ENCODE measurements at regions not wholly inside any gene's neighbourhood (a gene's known extent, or its start where the extent isn't known, plus 50 kb on each side); places are given as distances from the start of the nearest gene placed in this dataset.
"Not testable (repeated sequence)": the region's sequence is repeated elsewhere in the genome, so short reads cannot be mapped to it uniquely, and the experiment has no call there.

DNA sequence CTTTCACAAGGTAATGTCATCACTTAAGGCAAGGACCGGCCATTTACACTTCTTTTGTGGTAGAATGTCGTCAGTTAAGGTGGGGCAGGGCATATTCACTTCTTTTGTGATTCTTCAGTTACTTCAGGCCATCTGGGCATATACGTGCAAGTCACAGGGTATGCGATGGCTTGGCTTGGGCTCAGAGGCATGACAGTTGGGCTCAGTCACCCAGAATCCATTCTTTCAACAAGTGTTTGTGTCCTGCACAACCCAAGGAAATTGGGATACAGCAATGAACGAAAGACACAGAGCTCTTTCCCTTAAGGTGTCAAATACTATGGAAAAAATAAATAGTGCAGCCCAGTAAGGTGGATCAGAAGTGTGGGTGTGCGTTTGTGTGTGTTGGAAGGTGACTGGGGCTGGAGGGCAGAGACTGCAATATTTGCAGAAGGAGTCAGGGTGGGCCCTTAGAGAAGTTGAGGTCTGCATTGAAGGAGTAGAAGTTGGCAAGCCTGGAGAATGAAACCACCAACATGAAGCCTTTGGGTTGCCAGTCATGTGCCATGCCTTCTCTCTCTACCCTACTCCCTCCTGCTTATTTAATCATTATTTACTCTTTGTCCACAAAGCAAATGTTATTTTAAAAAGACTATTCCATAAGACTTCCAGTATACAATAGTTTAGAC, 222.8 kb upstream of the PRKCQ start:
- DNase-seq, result no peak

DNA sequence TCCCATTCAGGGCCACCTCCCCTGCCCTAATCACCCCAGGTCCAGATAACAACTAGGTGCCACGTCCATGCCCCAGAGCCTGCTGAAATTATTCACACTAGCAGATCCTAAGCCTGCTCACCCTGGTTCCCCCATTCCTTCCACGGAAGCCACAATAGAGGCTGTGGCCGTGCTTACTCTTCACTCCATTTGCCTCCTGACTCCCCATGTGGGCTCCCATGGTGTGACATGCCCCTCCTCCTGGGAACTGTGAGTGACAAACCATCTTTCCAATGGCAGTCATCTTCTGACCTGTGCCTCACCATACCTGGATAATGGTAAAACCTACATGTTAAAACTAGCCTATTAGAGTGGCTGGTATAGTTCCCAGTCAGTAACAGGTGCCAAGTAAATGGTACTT, 216.2 kb upstream of the PRKCQ start:
- DNase-seq, result no peak

DNA sequence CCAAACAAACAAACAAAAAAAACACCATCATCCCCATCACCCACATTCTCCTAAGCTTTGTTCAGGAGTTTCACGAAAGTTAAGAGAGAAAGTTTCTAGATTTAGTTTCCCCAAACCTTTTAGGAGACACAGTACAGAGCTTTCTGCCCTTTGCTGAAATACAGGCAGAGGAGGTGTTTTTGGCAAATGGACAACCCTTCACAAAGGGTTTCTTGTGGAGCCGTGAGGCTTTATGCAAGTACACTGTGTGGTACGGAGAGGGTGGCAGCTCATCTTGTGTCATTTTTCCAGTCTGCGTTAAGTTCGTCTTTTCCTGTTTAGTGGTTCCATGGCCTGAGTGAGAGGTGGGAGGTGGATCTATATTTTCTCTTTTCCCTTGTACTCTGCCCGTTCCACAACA, 215.5 kb upstream of the PRKCQ start:
- no peak for DNase-seq

DNA sequence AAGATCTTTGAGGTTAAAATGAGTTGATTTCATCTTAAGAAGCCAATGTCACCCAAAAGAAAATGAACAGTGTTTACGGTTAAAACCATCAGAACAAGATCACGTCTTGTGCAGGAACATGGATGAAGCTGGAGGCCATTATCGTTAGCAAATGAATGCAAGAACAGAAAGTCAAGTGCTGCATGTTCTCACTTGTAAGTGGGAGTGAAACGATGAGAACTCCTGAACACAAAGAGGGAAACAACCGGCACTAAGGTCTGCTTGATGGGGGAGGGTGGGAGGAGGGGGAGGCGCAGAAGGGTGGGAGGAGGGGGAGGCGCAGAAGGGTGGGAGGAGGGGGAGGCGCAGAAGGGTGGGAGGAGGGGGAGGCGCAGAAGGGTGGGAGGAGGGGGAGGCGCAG, 214.8 kb upstream of the PRKCQ start:
- not testable (repeated sequence) for DNase-seq

DNA sequence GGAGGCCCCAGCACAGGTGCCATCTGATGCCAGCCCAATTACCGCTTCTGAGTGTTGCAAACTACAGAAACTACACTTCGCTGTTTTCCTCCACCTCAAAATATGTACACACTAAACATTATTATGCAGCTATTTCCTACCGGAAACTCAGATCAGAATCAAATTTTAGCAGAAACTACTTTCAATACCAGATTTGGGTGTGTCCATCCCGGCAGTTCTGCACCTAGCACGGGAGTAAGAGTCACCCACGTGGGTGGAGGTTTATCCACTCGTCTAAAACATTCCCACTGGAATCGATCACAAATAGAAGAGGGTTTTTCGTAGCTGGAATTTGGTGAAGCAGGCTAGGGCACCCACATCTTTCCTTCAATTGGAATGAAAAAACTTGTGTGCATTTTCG, 214.4 kb upstream of the PRKCQ start:
- DNase-seq, result no peak

DNA sequence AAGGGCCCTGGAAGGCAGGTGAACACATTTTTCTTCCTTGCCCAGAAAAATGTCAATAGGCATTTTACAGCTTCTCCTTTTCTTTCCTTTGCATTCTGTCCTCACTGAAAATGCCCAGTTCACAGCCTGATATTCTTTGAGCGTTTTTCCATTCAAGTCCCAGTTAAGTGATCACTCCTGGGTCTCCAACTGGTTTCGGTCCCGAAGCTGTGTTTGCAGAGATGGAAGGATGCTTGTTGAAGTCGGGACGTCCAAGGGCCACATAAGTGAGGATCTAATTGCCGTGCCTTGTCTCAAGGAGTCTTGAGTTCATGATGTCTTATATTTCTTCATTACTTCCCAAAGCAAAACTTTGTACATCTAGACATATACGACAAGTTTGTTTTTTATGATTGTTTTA, 208.7 kb upstream of the PRKCQ start:
- DNase-seq, result no peak

DNA sequence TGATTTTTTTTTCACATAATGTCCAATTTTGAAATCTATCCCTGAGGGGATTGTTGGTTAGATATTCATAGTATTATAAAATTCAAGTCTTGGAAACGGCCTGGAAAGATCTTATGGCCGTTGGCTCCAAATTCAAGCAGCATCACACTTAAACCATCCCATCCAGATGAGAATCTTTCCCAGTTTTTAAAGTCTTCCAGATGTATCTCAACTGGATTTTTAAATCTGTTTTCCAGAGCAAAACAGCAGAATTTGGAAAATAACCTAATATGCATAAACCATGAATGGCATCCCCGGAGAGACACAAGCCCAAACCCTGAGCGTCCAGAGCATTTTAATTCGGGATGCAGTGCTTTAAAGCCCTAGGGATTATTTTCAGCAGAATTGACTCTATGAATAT, 208.2 kb upstream of the PRKCQ start:
- DNase-seq, result no peak

DNA sequence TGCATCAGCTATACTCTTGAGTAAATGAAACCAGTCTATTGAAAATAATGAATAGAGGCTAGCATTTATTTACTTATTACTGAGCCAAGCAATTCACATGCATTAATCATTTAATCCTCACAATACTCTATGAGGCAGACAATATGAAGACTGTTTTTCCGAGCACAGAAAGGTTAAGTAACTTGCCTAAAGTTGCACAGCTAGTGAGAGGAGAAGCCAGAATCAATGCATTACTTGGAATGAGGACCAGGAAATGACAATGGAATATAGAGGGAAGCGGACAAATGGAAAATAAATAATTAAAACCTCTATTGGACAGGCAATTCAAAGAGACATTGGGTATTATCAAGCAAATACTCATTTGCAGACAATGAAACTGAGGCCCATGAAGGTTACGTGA, 207.6 kb upstream of the PRKCQ start:
- DNase-seq, result no peak

DNA sequence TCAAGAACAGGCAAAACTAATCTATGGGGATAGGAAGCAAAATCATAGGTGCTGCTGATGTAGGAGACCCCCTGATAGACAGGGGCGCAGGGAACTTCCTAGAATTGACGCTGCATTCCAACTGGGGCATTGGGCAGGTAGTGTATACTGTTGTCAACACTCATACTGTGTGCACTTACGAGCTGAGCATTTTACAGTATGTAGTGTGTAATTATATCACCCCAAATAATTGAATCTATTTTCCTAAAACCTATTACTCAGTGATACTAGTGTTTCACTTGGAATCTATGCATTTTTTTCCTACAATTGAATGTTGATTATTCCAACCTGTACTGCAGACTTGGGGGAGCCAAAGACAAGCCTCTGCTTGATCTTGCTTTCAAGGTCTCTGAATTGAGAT, 207.0 kb upstream of the PRKCQ start:
- DNase-seq, result no peak

DNA sequence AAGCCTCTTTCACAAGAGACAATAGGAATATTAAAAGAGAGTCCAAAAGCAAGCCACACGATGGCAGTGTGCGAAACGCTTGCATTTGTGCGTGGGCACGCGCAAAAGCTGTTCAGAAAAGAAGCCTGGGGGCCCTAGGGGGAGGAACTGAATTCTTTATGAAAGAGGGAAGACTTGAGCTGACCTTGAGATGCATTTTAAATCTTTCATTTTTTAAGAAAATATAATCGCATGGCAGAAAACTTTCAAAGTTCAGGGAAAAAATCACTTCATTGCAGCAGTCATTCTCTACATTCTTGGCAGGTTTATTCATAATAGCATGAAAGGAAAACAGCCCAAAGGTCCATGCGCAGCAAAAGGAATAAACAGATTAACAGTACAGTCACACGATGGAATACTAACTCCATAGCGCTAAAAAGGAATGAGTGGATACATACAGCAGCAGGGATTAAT, 206.5 kb upstream of the PRKCQ start:
- DNase-seq, result peak; percentile 41

DNA sequence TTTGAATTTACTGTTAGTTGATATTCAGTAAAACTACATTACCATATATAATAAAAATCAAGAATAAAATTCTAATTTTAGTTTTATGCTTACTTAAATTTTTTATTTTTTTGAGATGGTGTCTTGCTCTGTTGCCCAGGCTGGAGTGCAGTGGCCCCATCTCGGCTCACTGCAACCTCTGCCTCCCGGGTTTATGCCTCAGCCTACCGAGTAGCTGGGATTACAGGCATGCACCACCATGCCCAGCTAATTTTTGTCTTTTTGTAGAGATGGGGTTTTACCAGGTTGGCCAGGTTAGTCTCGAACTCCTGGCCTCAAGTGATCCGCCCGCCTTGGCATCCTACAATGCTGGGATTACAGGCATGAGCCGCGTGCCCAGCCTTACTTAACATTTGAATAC, 204.4 kb upstream of the PRKCQ start:
- DNase-seq, result not testable (repeated sequence)

DNA sequence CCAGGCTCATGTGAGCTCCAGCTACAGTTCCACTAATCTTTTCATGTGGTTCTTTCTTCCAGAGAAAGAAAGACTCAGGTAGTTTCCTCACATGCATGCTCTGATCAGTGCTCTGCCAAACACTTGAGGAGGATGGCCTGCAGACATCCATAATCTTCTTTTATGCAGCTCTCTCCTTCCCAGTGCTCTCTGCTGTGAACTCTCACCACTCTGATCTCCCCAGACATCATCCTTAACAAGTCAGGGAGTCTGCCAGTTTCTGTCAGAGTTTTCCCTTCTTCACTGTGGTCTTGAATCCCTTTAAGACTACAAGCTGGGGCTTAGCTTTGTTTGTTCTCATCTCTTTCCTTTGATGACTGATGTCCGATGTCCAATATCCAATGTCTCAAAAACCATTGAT, 203.4 kb upstream of the PRKCQ start:
- no peak for DNase-seq

DNA sequence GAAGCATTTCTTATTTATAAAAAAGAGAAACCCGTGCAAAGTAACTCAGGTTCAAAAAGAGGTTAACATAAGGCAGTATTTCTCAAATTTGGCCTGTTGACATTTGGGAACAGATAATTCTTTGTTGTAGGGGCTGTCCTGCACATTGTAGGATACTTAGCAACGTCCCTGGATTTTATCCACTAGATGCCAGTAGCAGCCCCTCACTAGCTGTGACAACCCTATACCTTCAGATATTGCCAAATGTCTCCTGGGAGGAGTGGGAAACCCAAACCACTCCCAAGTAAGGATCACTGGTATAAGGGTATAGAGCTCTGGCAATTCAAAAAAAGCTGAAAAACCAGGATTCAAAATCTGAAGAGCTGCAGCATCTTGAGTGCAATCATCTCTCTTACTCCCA, 202.3 kb upstream of the PRKCQ start:
- DNase-seq, result no peak

DNA sequence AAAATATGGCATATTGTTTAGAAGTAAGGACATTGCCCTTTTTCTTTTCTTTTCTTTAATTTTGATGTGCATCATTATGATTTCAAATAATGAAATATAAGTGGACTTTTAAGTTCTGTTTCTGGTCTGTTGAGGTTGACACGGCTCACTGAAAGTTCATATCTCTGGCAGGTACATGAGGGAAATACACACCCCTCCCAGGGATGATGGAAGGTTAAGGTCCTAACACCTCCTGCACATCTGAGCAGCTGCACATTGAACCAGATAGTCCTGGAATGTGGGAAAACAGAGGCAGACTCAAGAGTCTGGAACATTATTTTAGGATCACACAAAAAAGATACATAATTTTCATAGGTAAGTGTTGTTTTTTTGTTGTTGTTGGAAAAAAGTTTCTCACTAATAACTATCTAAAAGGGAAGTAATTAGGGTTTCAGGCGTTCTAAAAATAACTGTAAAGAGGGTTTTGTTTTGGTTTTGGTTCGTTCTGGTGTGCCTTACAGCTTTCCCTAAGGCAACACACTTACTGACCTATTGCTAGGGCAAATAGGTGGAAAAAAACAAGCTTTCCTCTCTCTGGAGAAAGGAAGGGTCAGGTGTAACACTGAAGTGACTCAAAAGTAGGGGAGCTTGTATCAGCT, 201.2 kb upstream of the PRKCQ start:
- DNase-seq, result no peak

DNA sequence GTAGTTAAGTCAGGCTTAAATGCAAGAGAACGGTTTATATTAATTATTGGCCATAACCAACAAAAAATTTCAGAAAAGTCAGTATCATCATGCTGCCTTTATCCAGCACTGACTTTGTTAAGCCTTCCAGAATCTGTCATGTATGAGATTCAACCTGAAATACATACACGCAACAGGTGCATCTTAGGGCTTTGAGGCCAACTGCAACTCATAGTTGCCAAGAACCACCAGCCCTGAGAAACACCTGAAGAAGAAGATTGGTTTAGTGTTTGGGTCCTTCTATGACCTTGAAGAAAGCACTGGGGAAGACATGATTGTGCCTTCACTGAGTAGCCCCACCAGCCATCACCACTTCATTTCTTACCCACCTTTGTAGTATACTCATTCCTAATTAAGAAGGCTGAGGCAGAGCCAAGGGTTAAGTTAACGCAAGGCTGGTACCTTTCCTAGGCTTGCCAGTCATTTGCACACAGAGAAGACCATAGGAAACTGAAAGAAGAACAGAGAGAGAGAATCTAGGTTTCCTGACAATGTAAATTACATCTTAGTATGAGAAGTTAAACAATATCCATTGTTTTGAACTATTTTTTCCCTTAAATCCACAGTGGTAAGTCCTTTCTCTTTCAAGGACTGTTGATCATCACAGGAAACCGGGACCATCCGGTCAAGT, 200.1 kb upstream of the PRKCQ start:
- DNase-seq, result no peak

DNA sequence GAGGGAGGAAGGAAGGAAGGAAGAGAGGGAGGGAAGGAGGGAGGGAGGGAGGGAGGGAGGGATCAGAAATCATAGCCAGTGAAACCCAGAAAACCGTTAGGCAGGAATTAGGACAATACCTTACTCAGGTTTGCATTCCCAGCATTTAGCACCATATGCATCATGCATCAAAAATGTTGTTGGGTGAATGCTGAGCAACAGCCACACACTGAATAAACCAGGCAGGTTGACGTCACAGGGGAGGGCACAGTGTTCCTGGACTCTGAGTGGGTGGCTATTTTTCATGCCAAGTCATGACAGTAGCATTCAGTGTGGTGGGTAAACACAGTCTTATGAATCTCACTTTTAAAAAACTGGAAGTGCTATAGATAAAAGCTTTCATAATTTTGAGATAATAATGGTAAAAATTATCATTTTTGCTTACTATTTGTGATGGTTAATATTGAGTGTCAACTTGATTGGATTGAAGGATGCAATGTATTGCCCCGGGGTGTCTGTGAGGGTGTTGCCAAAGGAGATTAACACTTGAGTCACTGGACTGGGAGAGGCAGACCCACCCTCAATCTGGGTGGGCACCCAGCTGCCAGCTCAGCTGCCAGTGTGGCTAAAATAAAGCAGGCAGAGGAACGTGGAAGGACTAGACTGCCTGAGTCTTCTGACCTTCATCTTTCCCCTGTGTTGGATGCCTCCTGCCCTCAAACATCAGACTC, 199.1 kb upstream of the PRKCQ start:
- DNase-seq, result peak; percentile 87

DNA sequence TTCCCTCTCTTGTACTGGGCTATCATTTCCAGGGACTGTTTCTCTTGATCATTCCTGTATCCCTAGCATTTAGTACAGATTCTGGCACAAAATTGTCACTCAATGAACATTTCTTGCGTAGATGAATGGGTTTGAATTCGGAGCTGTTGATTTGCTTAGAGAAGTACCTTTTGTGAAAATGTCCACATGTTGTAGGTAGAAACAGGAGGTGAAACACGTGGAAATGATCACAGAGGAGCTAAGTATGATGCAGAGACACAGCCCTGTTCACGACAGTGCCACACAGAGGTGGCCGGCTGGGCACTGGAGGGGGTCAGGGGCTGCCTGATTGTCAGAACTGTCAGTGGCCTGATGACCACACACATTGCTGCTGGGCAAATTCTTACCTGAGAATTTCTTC, 196.1 kb upstream of the PRKCQ start:
- DNase-seq, result no peak

DNA sequence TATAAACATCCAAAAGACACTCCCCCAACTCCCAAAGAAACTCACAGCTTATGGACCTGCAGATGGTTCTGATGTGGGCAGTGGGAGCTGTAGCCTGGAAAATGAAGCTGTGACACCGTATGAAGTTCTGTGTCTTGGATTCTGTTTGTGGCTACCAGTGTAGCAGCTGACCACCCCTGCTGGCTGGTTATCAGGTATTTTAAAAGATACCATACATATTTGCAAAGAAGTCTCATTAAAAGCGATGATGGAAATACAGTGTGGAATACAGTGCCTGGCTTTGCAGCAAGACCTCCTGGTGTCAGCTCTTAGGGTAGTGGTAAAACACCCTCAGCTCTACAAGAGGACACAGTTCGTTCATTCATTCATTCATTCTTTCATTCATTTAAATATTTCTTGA, 194.3 kb upstream of the PRKCQ start:
- no peak for DNase-seq

DNA sequence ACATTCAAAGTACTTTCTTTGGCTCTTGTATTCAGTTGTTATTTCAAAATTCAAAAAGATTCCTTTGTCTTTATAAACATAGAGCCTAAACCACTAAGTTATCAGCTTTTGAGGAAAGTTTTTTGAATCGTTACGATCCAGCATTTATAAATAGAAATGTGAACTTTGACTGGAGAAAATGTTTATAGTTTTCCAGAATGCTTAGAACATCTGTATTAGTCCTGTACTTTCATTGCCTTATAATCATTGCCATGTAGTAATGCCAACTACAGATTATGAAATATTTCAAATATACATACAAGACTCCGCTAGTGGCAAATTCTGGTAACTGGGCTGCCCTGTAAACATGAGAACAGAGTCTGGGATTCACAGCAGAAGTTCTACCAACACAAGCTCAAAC, 191.3 kb upstream of the PRKCQ start:
- DNase-seq, result no peak

DNA sequence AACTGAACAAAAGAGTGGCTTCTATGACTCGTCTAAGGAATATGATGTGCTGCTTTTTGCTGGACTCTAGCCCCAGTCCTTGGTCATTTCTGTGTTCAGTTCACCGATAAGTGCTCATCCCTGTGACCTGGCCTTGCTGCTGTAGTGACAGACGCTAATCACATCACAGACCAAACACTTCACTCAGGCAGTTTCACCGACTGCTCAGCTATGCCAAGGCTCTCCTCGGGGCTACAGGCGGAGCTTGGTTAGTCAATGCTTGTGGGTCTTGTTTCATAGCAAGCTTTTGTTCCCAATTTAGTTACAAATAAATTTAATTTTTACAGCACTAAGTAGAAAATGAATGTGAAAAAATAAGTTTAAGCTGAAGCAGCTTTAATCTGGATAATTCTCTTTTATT, 190.8 kb upstream of the PRKCQ start:
- no peak for DNase-seq

DNA sequence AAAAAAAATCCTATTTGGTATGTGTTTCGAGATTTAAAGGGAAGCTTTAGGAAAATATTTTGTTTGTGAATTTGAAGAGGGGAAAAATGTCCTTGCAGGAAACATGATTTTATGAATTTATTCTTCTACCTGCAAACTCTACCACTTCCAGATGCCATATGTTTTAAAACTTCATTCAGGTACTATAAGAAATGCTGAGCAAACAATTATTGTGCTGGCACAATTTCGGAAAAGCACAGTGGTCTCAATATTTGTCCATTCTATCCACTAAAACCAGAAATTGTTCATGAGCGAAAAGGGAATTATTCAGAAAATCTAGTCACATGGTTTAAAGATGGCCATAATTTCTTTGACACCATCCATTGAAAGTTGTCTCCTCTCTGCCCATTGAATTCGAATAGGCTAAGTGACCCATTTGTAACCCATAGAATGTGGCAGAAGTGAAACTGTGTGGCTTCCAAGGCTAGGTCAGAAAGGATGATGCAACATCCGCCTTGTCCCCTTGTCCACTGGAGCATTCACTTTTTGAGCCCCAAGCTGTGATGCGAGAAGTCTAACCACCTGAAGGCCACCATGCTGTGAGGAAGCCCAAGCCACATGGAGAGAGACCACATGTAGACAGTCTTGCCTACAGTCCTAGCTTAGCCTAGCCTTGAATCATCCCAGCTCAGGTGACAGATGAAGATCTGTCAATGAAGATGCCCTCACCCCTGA, 189.8 kb upstream of the PRKCQ start:
- no peak for DNase-seq

DNA sequence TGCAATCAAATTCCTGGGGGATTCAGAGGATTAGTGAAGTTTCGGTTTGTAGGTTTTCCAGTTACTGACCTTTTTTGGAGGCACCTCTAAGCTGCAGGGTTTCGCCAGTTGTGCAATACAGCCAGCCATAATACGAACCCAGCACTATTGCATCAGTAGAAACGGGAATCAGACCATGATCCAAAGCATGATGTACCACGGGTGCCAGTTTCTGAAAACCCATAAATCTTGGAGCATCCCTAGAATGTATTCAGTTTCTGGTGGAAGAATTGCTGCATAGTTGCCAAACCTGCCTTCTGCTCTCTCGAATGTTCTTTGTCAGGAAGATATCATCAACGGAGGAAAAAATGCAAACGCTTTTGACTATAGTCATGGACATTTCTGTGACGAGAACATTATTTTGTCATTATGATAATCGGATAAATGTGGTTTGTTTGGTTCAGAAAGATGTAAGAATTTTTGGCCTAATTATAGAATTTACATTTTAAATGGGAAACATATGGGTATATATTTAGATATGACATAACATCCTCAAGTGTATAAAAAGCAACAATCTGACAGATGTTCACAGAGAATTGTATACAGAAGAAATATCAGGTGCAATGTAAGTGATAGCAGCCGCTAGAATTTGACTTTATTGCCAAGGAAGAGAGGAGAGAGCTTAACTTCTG, 186.2 kb upstream of the PRKCQ start:
- peak; percentile 61 for DNase-seq

All from fibroblast of skin of scalp (primary cell).